GM12878 (cell line): ENCODE measurements at regions not wholly inside any gene's neighbourhood (a gene's known extent, or its start where the extent isn't known, plus 50 kb on each side); places are given as distances from the start of the nearest gene placed in this dataset.

Source experiments
- ATAC-seq: fragments of 200-7000 bp; cut with Tn5 transposase; 3 replicates; pipeline ENCODE4 v1.9.1; 2020; ENCODE audit warnings: mild to moderate bottlenecking, moderate library complexity
- BruUV-seq: library from RNA; stranded (reverse); fragments of 400-500 nt; replicated peaks from 2 replicates; lab custom pipeline; 2021; lab: Mats Ljungman, UMichigan
- CTCF ChIA-PET: fragments of 300-600 bp; sonication (Branson Sonifier 250); formaldehyde crosslinking; extraction: SDS; loops from one replicate; lab custom pipeline; 2021; ENCODE audit warnings: inconsistent platforms; lab: Yijun Ruan, JAX
- POLR2A ChIA-PET: fragments of 350-600 bp; formaldehyde crosslinking; extraction: SDS; loops from one replicate; lab custom pipeline; 2021; ENCODE audit warnings: inconsistent platforms; lab: Charles Lee
- RAD21 ChIA-PET: fragments of 300-600 bp; sonication (Branson Sonifier 250); formaldehyde crosslinking; loops from one replicate; lab custom pipeline; 2023; ENCODE audit warnings: antibody characterized with exemption; ENCODE audit not compliant: unreplicated experiment; lab: Charles Lee
- SMC1A ChIA-PET: fragments of 300-600 bp; sonication (Branson Sonifier 250); formaldehyde crosslinking; loops from one replicate; lab custom pipeline; 2023; ENCODE audit not compliant: unreplicated experiment, uncharacterized antibody; lab: Charles Lee
- DNase-seq: peaks from one replicate; pipeline ENCODE4 v3.0.0-alpha.2; 2011; ENCODE audit warnings: low read depth, low spot score
- FAIRE-seq: peaks from 3 replicates; lab custom pipeline; 2011; peaks lifted over from hg19 to GRCh38; lab: Jason Lieb, UNC
- H2AFZ ChIP-seq: 2 replicates; pipeline ENCODE4 v1.6.0; 2011; ENCODE audit warnings: low read depth, low read length, control low read depth; ENCODE audit not compliant: control insufficient read depth
- H3K27ac ChIP-seq: 2 replicates; pipeline ENCODE4 v1.5.1; 2011; ENCODE audit warnings: control low read depth; ENCODE audit not compliant: control insufficient read depth, insufficient read depth
- H3K27me3 ChIP-seq, 2 experiments: replicated peaks in 1 of 2; 2 replicates each; pipeline versions ENCODE4 v1.6.0 to v1.6.1; 2011; ENCODE audit warnings: low read length in 1 of 2; ENCODE audit not compliant: control insufficient read depth in 2 of 2, insufficient read depth in 2 of 2
- H3K36me3 ChIP-seq, 2 experiments: 2 replicates each; pipeline ENCODE4 v1.5.1; 2011; ENCODE audit warnings: low read length in 1 of 2; ENCODE audit not compliant: control insufficient read depth in 2 of 2, insufficient read depth in 2 of 2
- H3K4me1 ChIP-seq: 2 replicates; pipeline ENCODE4 v1.6.1; 2011; ENCODE audit warnings: mild to moderate bottlenecking, low read length, moderate library complexity, mixed read lengths; ENCODE audit not compliant: control insufficient read depth, insufficient read depth
- H3K4me2 ChIP-seq: 2 replicates; pipeline ENCODE4 v1.6.0; 2011; ENCODE audit warnings: control low read depth; ENCODE audit not compliant: control insufficient read depth, insufficient read depth
- H3K4me3 ChIP-seq: fragments of 200-600 bp; sonication (generic); 2 replicates; pipeline ENCODE4 v1.5.1; 2016
- H3K79me2 ChIP-seq: 2 replicates; pipeline ENCODE4 v1.6.0; 2011; ENCODE audit warnings: low read length; ENCODE audit not compliant: control insufficient read depth, insufficient read depth
- H3K9ac ChIP-seq: 2 replicates; pipeline ENCODE4 v1.8.0; 2011; ENCODE audit warnings: low read length, control low read depth, mixed read lengths; ENCODE audit not compliant: control insufficient read depth, insufficient read depth
- H3K9me3 ChIP-seq: replicated peaks from 3 replicates; pipeline ENCODE4 v1.5.1; 2011; ENCODE audit warnings: mild to moderate bottlenecking, low read length; ENCODE audit not compliant: control insufficient read depth, insufficient read depth
- H4K20me1 ChIP-seq: 2 replicates; pipeline ENCODE4 v1.6.0; 2011; ENCODE audit not compliant: control insufficient read depth, insufficient read depth
- BACH1 ChIP-seq: fragments of 450-650 bp; IDR thresholded peaks from 2 replicates; pipeline ENCODE4 v1.6.1; 2017; ENCODE audit warnings: mild to moderate bottlenecking, borderline replicate concordance
- BMI1 ChIP-seq: fragments of 450-650 bp; IDR thresholded peaks from 2 replicates; pipeline ENCODE4 v1.6.1; 2016; ENCODE audit warnings: mild to moderate bottlenecking, moderate library complexity, borderline replicate concordance
- CEBPB ChIP-seq, 2 experiments: fragments of 150-350 bp in 1 of 2; IDR thresholded peaks; 2 replicates each; pipeline ENCODE4 v1.6.1; 2012 to 2014; ENCODE audit warnings: low read depth in 2 of 2, low read length in 2 of 2, borderline replicate concordance in 1 of 2, inconsistent platforms in 1 of 2
- PAX5 ChIP-seq: IDR thresholded peaks from 2 replicates; pipeline ENCODE4 v1.6.1; 2011; ENCODE audit warnings: low read depth, low read length, borderline replicate concordance
- TCF7 ChIP-seq: IDR thresholded peaks from 2 replicates; pipeline ENCODE4 v1.6.1; 2014; ENCODE audit warnings: antibody characterized with exemption, borderline replicate concordance
- WRNIP1 ChIP-seq: IDR thresholded peaks from 2 replicates; pipeline ENCODE4 v1.6.1; 2011; ENCODE audit warnings: low read depth, low read length, improper control_type of control experiment, borderline replicate concordance
- WGBS: methylation state at CpG from one replicate; pipeline ENCODE4 v1.1.6; 2016; ENCODE audit warnings: low lambda C conversion rate; ENCODE audit not compliant: insufficient replicate concordance, insufficient coverage; ENCODE audit errors: missing lambda C conversion rate; 5-methylcytosine and 5-hydroxymethylcytosine counted together
- in situ Hi-C: fragments of 300-500 bp; cut with MboI; formaldehyde crosslinking; loops from 9 replicates; pipeline ENCODE4 v1.14.3; 2018; ENCODE audit warnings: mixed read lengths
- intact Hi-C: fragments of 100-400 bp; cut with micrococcal nuclease; formaldehyde crosslinking; loops from one replicate; pipeline ENCODE4 v1.14.2; 2022; ENCODE audit not compliant: unreplicated experiment
- TF ChIP-seq, protein P1 (sequence below): fragments of 450-650 bp; IDR thresholded peaks from 2 replicates; pipeline ENCODE4 v1.6.1; 2017; ENCODE audit warnings: mild to moderate bottlenecking, moderate library complexity
- TF ChIP-seq, protein P2 (sequence below): fragments of 450-650 bp; IDR thresholded peaks from 2 replicates; pipeline ENCODE4 v1.6.1; 2014; ENCODE audit warnings: mild to moderate bottlenecking
- TF ChIP-seq, protein P3 (sequence below): fragments of 450-650 bp; IDR thresholded peaks from 2 replicates; pipeline ENCODE4 v1.6.1; 2018; ENCODE audit warnings: mild to moderate bottlenecking, low read depth, moderate library complexity; ENCODE audit not compliant: partially characterized antibody

DNA sequence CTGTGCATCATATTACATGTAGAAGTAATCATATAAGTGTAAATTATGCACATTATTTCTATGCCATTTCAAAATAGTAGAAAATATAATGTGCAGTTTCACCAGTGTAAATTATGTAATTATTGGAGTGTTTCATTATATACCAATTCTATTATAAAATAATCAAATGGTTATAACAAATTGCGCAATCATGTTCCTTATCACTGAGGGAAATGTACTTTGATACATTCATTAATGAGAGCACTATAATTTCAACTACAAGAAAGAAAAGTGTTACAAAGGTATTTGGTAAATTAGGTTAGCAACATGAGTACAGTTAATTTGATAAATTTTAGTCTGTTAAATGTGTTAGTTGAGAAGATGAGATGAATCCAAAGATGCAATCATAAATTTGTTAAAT lies 421.5 kb upstream of the CDH10 start:
- Histone ChIP-seq H3K9ac (no peak overlapping the region), H2AFZ (no peak overlapping the region), H3K9me3 (no peaks in the 10 kb centered on the region), H3K4me3 (no peak overlapping the region), H3K27ac (no peak overlapping the region), H3K36me3 (no peaks in the 10 kb centered on the region), H3K79me2 (no peaks in the 10 kb centered on the region), H3K27me3 (no peaks in the 10 kb centered on the region), H4K20me1 (no peaks in the 10 kb centered on the region), H3K4me2 (no peak overlapping the region), H3K4me1 (no peaks in the 10 kb centered on the region)
- DNase-seq, result no peak
- RAD21 ChIA-PET, result no interaction called here
- CTCF ChIA-PET, result no interaction called here
- no peak for ATAC-seq
- in situ Hi-C loops, result no loop called here
- POLR2A ChIA-PET, result no interaction called here
- TF ChIP-seq BACH1 (no peak), CEBPB (IDR thresholded peaks at IDR 0.05; ENCODE audit: borderline replicate concordance in 1 of 2, low read depth in 2 of 2, low read length in 2 of 2) (no peak; a peak in 1 of 4 replicates), BMI1 (no peak), TCF7 (no peak), WRNIP1 (no peak), PAX5 (no peak)
- TF ChIP-seq, protein P1, sequence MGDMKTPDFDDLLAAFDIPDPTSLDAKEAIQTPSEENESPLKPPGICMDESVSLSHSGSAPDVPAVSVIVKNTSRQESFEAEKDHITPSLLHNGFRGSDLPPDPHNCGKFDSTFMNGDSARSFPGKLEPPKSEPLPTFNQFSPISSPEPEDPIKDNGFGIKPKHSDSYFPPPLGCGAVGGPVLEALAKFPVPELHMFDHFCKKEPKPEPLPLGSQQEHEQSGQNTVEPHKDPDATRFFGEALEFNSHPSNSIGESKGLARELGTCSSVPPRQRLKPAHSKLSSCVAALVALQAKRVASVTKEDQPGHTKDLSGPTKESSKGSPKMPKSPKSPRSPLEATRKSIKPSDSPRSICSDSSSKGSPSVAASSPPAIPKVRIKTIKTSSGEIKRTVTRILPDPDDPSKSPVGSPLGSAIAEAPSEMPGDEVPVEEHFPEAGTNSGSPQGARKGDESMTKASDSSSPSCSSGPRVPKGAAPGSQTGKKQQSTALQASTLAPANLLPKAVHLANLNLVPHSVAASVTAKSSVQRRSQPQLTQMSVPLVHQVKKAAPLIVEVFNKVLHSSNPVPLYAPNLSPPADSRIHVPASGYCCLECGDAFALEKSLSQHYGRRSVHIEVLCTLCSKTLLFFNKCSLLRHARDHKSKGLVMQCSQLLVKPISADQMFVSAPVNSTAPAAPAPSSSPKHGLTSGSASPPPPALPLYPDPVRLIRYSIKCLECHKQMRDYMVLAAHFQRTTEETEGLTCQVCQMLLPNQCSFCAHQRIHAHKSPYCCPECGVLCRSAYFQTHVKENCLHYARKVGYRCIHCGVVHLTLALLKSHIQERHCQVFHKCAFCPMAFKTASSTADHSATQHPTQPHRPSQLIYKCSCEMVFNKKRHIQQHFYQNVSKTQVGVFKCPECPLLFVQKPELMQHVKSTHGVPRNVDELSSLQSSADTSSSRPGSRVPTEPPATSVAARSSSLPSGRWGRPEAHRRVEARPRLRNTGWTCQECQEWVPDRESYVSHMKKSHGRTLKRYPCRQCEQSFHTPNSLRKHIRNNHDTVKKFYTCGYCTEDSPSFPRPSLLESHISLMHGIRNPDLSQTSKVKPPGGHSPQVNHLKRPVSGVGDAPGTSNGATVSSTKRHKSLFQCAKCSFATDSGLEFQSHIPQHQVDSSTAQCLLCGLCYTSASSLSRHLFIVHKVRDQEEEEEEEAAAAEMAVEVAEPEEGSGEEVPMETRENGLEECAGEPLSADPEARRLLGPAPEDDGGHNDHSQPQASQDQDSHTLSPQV, result no peak
- TF ChIP-seq, protein P2, sequence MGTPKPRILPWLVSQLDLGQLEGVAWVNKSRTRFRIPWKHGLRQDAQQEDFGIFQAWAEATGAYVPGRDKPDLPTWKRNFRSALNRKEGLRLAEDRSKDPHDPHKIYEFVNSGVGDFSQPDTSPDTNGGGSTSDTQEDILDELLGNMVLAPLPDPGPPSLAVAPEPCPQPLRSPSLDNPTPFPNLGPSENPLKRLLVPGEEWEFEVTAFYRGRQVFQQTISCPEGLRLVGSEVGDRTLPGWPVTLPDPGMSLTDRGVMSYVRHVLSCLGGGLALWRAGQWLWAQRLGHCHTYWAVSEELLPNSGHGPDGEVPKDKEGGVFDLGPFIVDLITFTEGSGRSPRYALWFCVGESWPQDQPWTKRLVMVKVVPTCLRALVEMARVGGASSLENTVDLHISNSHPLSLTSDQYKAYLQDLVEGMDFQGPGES, result no peak
- TF ChIP-seq, protein P3, sequence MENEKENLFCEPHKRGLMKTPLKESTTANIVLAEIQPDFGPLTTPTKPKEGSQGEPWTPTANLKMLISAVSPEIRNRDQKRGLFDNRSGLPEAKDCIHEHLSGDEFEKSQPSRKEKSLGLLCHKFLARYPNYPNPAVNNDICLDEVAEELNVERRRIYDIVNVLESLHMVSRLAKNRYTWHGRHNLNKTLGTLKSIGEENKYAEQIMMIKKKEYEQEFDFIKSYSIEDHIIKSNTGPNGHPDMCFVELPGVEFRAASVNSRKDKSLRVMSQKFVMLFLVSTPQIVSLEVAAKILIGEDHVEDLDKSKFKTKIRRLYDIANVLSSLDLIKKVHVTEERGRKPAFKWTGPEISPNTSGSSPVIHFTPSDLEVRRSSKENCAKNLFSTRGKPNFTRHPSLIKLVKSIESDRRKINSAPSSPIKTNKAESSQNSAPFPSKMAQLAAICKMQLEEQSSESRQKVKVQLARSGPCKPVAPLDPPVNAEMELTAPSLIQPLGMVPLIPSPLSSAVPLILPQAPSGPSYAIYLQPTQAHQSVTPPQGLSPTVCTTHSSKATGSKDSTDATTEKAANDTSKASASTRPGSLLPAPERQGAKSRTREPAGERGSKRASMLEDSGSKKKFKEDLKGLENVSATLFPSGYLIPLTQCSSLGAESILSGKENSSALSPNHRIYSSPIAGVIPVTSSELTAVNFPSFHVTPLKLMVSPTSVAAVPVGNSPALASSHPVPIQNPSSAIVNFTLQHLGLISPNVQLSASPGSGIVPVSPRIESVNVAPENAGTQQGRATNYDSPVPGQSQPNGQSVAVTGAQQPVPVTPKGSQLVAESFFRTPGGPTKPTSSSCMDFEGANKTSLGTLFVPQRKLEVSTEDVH, result no peak
- no TSS peak for BruUV-seq
- intact Hi-C loops, result no loop called here
- 36% methylated on average over 1 of the region's 1 CpG for WGBS
- SMC1A ChIA-PET, result no interaction called here
- FAIRE-seq, result no peak
